ENCODE measurements at regions not wholly inside any gene's neighbourhood (a gene's known extent, or its start where the extent isn't known, plus 50 kb on each side); places are given as distances from the start of the nearest gene placed in this dataset.
A peak's percentile ranks its signal among the peaks of the same experiment; 100 is the strongest.

DNA sequence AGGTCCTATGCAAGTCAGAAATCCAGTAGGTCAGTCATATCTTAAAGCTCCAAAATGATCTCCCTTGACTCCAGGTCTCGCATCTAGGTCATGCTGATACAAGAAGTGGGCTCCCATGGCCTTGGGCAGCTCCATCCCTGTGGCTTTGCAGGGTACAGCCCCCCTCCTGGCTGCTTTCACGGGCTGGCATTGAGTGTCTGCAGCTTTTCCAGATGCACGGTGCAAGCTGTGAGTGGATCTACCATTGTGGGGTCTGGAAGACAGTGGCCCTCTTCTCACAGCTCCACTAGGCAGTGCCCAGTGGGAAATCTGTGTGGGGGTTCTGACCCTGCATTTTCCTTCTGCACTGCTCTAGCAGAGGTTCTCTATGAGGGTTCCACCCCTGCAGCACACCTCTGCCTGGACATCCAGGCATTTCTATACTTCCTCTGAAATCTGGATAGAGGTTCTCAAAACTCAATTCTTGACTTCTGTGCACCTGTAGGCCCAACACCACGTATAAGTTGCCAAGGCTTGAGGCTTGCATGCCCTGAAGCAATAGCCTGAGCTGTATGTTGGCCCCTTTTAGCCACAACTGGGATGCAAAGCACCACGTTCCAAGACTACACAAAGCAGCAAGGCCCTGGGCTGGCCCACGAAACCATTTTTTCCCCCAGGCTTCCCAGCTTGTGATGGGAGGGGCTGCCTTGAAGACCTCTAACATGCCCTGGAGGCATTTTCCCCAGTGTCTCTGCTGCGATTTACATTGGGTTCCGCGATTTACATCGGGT lies 472.7 kb downstream of the NPHP4 start:
- 80 to 81% methylated on average over 10 of the region's 10 CpGs for WGBS, 2 donors
- Histone ChIP-seq H3K9me3 (no peaks in the 10 kb centered on the region), H3K4me1 (no peaks in the 10 kb centered on the region), H3K27ac (no peak overlapping the region), H3K4me3 (no peak overlapping the region), H3K36me3 (no peaks in the 10 kb centered on the region), H3K27me3 (peaks cover 0 to 13% (median 0%) of the 10 kb centered on the region in 3 donors)
- TF ChIP-seq POLR2A (IDR thresholded peaks at IDR 0.05) (no peak), POLR2AphosphoS5 (IDR thresholded peaks at IDR 0.05) (no peak), EP300 (IDR thresholded peaks at IDR 0.05) (no peak)
- TF ChIP-seq, protein P1, sequence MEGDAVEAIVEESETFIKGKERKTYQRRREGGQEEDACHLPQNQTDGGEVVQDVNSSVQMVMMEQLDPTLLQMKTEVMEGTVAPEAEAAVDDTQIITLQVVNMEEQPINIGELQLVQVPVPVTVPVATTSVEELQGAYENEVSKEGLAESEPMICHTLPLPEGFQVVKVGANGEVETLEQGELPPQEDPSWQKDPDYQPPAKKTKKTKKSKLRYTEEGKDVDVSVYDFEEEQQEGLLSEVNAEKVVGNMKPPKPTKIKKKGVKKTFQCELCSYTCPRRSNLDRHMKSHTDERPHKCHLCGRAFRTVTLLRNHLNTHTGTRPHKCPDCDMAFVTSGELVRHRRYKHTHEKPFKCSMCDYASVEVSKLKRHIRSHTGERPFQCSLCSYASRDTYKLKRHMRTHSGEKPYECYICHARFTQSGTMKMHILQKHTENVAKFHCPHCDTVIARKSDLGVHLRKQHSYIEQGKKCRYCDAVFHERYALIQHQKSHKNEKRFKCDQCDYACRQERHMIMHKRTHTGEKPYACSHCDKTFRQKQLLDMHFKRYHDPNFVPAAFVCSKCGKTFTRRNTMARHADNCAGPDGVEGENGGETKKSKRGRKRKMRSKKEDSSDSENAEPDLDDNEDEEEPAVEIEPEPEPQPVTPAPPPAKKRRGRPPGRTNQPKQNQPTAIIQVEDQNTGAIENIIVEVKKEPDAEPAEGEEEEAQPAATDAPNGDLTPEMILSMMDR (IDR thresholded peaks at IDR 0.05): no peak
- peak; percentile 28 for DNase-seq
- intact Hi-C loops (cut with DNase I): loop anchor here (10.0 kb wide), 1 partner anchor 725 kb away; the partner anchor contains the start of gene HES3

DNA sequence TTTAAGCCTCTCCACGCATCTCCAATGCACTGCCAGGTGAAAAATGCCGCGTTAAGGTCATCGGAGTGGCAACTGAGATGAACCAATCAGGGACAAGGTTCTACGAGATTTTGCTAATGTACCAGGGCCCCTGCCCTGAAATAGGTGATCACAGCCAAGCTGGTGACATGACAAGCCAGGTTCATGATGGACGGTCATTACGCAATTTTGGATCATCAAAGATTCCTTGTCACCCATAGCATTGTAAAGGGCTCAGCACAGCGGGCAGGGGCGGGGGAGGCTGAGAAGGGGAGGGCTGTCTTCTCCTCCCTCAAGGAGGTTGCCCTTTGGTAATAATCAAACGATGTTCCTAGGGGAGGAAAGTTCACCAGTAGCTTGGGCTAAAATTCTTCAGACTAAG lies 475.5 kb downstream of the NPHP4 start:
- no peak for DNase-seq
- peaks cover 0 to 16% (median 0%) of the 10 kb centered on the region in 3 donors for H3K27me3 ChIP-seq
- 85 to 91% methylated on average over 10 of the region's 10 CpGs for WGBS, 2 donors
- no peak overlapping the region for H3K4me3 ChIP-seq
- intact Hi-C loops (cut with DNase I): loop anchor here (10.0 kb wide), 1 partner anchor 728 kb away; the partner anchor contains the start of gene HES3
- H3K36me3 ChIP-seq: no peaks in the 10 kb centered on the region
- TF ChIP-seq POLR2AphosphoS5 (IDR thresholded peaks at IDR 0.05): no peak
- no peak for TF ChIP-seq POLR2A (IDR thresholded peaks at IDR 0.05)
- no peak for TF ChIP-seq EP300 (IDR thresholded peaks at IDR 0.05)
- TF ChIP-seq, protein P1 (IDR thresholded peaks at IDR 0.05): no peak
- no peaks in the 10 kb centered on the region for H3K4me1 ChIP-seq
- no peak overlapping the region for H3K27ac ChIP-seq
- no peaks in the 10 kb centered on the region for H3K9me3 ChIP-seq

DNA sequence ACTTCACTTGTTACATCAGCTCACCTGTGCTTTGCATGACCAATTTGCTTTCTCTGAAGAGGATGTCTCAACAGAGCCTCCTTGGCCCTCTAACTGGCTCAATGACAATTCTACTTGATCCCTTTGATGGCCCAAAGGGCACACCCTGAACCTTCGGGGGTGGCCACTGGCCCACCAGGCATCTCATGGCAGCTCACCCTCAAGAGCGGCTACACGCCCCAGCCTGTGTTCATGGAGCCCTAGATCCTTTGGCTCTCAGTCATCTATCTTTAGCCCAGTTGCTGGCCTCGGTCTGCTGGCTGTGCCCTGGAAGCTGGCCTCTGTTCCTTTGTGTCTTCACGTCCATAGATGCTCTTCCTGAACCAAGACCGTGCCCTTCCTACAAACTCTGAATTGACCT lies 476.7 kb downstream of the NPHP4 start:
- TF ChIP-seq POLR2A (IDR thresholded peaks at IDR 0.05) (no peak), POLR2AphosphoS5 (IDR thresholded peaks at IDR 0.05) (no peak), EP300 (IDR thresholded peaks at IDR 0.05) (no peak)
- TF ChIP-seq, protein P1 (IDR thresholded peaks at IDR 0.05): no peak
- WGBS, 2 donors: 84 to 88% methylated on average over 6 of the region's 6 CpGs
- intact Hi-C loops (cut with DNase I): loop anchor here (10.0 kb wide), 1 partner anchor 729 kb away; the partner anchor contains the start of gene HES3
- H3K9me3 ChIP-seq: no peaks in the 10 kb centered on the region
- H3K27me3 ChIP-seq: peaks cover 0 to 27% (median 0%) of the 10 kb centered on the region in 3 donors
- H3K36me3 ChIP-seq: no peaks in the 10 kb centered on the region
- no peaks in the 10 kb centered on the region for H3K4me1 ChIP-seq
- no peak overlapping the region for H3K27ac ChIP-seq
- H3K4me3 ChIP-seq: no peak overlapping the region
- no peak for DNase-seq

DNA sequence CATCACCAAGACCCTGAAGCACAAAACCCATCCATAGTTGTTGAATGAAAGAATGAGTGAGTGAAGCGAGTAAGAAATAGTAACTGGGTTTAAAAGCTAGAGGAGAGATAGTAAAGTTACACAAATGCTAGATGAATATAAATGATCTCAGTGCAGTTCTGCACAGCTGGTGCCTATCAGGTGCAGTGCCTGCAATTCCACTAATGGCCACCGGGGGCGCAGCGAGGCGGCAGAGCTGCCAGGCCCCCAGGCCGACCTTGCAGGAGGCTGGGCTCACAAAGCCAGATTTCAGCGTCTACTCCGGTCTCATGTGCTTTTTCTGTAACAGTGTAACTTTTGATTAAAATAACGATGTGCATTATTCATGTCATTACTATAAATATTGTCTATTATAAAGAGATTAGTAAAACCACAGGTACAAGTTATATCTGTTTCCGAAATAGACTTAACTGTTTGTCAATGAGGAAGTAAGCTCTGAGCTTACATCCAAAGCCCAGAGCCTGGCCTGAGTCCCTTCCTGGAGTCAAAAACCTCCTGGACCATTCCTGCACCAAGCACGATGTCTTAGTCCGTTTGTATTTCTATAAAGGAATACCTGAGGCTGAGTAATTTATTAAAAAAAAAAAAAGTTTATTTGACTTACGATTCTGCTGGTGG lies 477.6 kb downstream of the NPHP4 start:
- H3K27me3 ChIP-seq: peaks cover 0 to 35% (median 3%) of the 10 kb centered on the region in 3 donors
- H3K27ac ChIP-seq: no peak overlapping the region
- H3K4me3 ChIP-seq: no peak overlapping the region
- intact Hi-C loops (cut with DNase I): loop anchor here (10.0 kb wide), 1 partner anchor 730 kb away; the partner anchor contains the start of gene HES3
- WGBS, 2 donors: 20 to 21% methylated on average over 13 of the region's 13 CpGs
- no peaks in the 10 kb centered on the region for H3K4me1 ChIP-seq
- TF ChIP-seq, protein P1 (IDR thresholded peaks at IDR 0.05): peak; percentile 61 to 100 (median 90)
- TF ChIP-seq POLR2AphosphoS5 (IDR thresholded peaks at IDR 0.05): no peak
- no peaks in the 10 kb centered on the region for H3K36me3 ChIP-seq
- no peak for DNase-seq
- H3K9me3 ChIP-seq: no peaks in the 10 kb centered on the region
